ENCODE measurements at regions not wholly inside any gene's neighbourhood (a gene's known extent, or its start where the extent isn't known, plus 50 kb on each side); places are given as distances from the start of the nearest gene placed in this dataset.
"Not testable (repeated sequence)": the region's sequence is repeated elsewhere in the genome, so short reads cannot be mapped to it uniquely, and the experiment has no call there.

- DNase-seq: peak; percentile 7
Measured at GRCh38 chr1:60949154-60949825, 133.1 kb upstream of the NFIA start.

GRCh38 chr1:60948486-60948885 is 133.9 kb upstream of the NFIA start:
- no peak for DNase-seq

GRCh38 chr1:60947367-60947766 is 135.0 kb upstream of the NFIA start:
- DNase-seq: no peak

GRCh38 chr1:60942896-60943638 is 139.3 kb upstream of the NFIA start:
- DNase-seq: peak; percentile 16

GRCh38 chr1:60942291-60942690 is 140.1 kb upstream of the NFIA start:
- no peak for DNase-seq

GRCh38 chr1:60940685-60941084 is 141.7 kb upstream of the NFIA start:
- DNase-seq: not testable (repeated sequence)

GRCh38 chr1:60937720-60938119 is 144.6 kb upstream of the NFIA start:
- DNase-seq: no peak

- peak; percentile 19 for DNase-seq
Measured at GRCh38 chr1:60936591-60937342, 145.6 kb upstream of the NFIA start.

- peak; percentile 61 for DNase-seq
Measured at GRCh38 chr1:60936163-60936562, 146.2 kb upstream of the NFIA start.

GRCh38 chr1:60935599-60936110 is 146.7 kb upstream of the NFIA start:
- DNase-seq: peak; percentile 41

GRCh38 chr1:60930130-60930529 is 152.2 kb upstream of the NFIA start:
- peak; percentile 48 for DNase-seq

- peak; percentile 86 for DNase-seq
Measured at GRCh38 chr1:60924964-60925798, 157.2 kb upstream of the NFIA start.

GRCh38 chr1:60924165-60924564 is 158.2 kb upstream of the NFIA start:
- DNase-seq: peak; percentile 17

GRCh38 chr1:60923389-60924087 is 158.8 kb upstream of the NFIA start:
- no peak for DNase-seq

- DNase-seq: no peak
Measured at GRCh38 chr1:60922304-60922703, 160.1 kb upstream of the NFIA start.

- DNase-seq: no peak
Measured at GRCh38 chr1:60921175-60921574, 161.2 kb upstream of the NFIA start.

- no peak for DNase-seq
Measured at GRCh38 chr1:60920561-60920960, 161.8 kb upstream of the NFIA start.

GRCh38 chr1:60918867-60919266 is 163.5 kb upstream of the NFIA start:
- no peak for DNase-seq

- peak; percentile 92 for DNase-seq
Measured at GRCh38 chr1:60916906-60917305, 165.5 kb upstream of the NFIA start.

GRCh38 chr1:60916199-60916598 is 166.2 kb upstream of the NFIA start:
- peak; percentile 23 for DNase-seq

GRCh38 chr1:60915441-60915840 is 166.9 kb upstream of the NFIA start:
- DNase-seq: no peak

- no peak for DNase-seq
Measured at GRCh38 chr1:60914982-60915381, 167.4 kb upstream of the NFIA start.

Data from NCI-H69 (cell line).